SK-MEL-5 (cell line): ENCODE measurements at regions not wholly inside any gene's neighbourhood (a gene's known extent, or its start where the extent isn't known, plus 50 kb on each side); places are given as distances from the start of the nearest gene placed in this dataset.

ENCODE experiments used
- DNase-seq: peaks from one replicate; pipeline ENCODE4 v3.0.0-alpha.2; 2016; ENCODE audit warnings: low read depth, low spot score
- in situ Hi-C: cut with HindIII; loops from 2 replicates; pipeline ENCODE4 v1.10.0; 2016; ENCODE audit warnings: low sequenced_read_pairs, high pct_unique_total_duplicates, low pct_unique_long_range_greater_than_20kb
- small RNA-seq, 2 experiments: library from RNA; depleted of rRNA; stranded (forward); fragments of <200 nt; gene quantifications; one replicate each; pipeline ENCODE3, GENCODE V24; 2014

DNA sequence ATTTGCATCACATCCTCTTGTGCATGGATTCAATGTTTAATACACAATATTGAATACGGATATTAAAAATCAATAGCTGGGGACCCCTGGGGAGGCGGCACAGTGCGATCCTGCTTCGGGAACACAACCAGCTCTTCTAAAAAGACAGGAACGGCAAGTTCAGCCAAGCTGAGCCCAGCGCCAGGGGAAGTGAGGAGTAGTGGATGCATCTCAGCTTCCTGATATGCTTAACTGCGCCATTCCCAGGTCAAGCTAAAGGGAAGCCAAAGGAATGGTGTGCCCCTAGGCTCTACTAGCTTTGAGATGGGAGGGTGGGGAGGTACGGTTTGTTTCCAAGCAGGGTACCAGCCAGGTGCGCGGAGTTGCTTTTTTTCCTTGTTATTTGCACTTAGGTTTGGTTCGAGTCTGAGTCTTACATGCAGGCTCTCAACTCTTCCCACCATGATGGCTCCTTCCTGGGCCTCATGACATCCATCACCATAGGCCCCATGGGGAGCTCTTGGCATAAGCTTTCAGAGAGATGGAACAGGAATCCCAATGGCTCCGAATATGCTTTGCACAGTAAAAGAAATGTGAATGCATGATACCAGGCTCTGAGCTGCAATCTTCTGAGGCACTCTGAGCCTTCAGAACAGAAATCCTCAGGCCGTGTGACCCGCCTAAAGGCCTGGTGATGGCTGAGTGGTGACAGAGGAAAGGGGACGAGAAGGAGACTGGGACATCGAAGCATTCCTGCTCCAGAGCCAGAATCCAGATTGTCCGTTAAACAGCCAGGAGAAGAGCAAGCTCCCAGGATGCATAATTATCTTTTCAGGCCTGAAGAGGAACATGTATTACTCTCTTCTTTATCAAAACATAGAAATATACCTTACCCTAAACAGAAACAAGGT, 51.8 kb upstream of the BCOR start:
- no peak for DNase-seq
- in situ Hi-C loops, result no loop called here

DNA sequence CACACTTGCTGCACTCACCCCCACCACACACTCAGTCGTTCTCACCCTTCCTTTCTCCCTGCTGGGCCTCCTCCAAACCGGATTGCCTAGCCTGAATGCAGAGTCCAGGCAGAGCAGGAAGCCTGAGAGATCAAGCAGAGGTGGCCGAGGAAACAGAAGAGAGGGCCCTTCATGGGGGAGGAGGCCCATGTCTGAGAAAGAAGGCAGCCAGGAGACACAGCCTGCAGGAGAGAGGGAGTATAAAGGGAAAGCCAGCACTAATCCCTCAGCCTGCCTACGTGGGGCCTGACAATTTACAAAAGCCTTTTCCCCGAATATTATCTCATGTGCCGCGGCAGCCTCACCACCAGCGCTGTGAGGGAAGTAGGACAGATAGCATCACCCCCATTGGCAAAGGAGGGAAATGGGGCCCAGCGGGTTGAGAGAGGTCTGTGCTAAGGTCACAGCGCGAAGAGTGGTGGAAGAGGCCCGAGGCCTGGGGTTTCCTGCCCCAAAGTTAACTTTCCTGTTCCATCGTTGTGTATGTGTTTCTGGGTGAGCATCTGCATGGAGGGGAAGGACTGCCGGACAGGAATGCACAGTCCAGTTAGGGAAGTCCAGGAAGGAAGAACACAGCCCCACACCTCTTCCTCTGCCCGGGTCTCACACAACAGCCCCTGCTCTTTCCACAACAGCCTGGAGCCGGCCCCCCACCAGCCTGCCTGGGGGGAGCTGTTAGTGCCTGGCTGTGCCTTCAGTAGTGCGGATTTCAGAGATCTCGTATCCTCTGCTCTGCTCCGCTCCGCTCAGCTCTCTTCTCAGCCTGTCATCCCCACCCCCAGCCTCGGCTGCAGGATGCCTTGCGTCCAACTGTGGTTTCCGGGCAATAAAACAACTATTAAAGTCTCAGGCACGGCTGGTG, 50.9 kb upstream of the BCOR start:
- in situ Hi-C loops, result no loop called here
- no peak for DNase-seq

- no peak for DNase-seq
- in situ Hi-C loops, result no loop called here
These were observed 50.2 kb upstream of the BCOR start for GRCh38 chrX:40147971-40148370.

Small RNAs in the stretch of these regions (small RNA-seq; reads per million reads assigned to genes)
- 0 reads per million in 2 experiments for gene RF00019
